H9 (cell line): ENCODE measurements at regions not wholly inside any gene's neighbourhood (a gene's known extent, or its start where the extent isn't known, plus 50 kb on each side); places are given as distances from the start of the nearest gene placed in this dataset.

Experiments
- DNase-seq: peaks from one replicate; pipeline ENCODE4 v3.0.0-alpha.2; 2017
- H2AFZ ChIP-seq: one replicate; pipeline ENCODE4 v1.6.1; 2013; ENCODE audit warnings: mild to moderate bottlenecking, low read length, control low read depth, moderate library complexity
- H2AK5ac ChIP-seq: 2 replicates; pipeline ENCODE4 v1.6.1; 2013; ENCODE audit warnings: low read length, control low read depth, mixed read lengths; ENCODE audit not compliant: insufficient read length
- H2BK120ac ChIP-seq: one replicate; pipeline ENCODE4 v1.6.1; 2013; ENCODE audit warnings: low read depth, mild to moderate bottlenecking, low read length, control low read depth, inconsistent platforms; ENCODE audit not compliant: poor library complexity, severe bottlenecking
- H2BK12ac ChIP-seq: 2 replicates; pipeline ENCODE4 v1.6.1; 2013; ENCODE audit warnings: low read length, control low read depth, mixed read lengths, low read depth; ENCODE audit not compliant: insufficient read length
- H2BK15ac ChIP-seq: 2 replicates; pipeline ENCODE4 v1.6.1; 2013; ENCODE audit warnings: low read depth, low read length, control low read depth
- H2BK20ac ChIP-seq: one replicate; pipeline ENCODE4 v1.6.1; 2013; ENCODE audit warnings: low read depth, mild to moderate bottlenecking, low read length, control low read depth, inconsistent platforms; ENCODE audit not compliant: poor library complexity, severe bottlenecking
- H2BK5ac ChIP-seq: 2 replicates; pipeline ENCODE4 v1.6.1; 2013; ENCODE audit warnings: low read length, control low read depth, mixed read lengths; ENCODE audit not compliant: insufficient read length
- H3K14ac ChIP-seq: 2 replicates; pipeline ENCODE4 v1.6.1; 2013; ENCODE audit warnings: low read length, control low read depth; ENCODE audit not compliant: insufficient read depth
- H3K18ac ChIP-seq: 2 replicates; pipeline ENCODE4 v1.6.1; 2013; ENCODE audit warnings: low read depth, mild to moderate bottlenecking, mixed read lengths, low read length, control low read depth; ENCODE audit not compliant: insufficient read length
- H3K23ac ChIP-seq: 2 replicates; pipeline ENCODE4 v1.6.1; 2013; ENCODE audit warnings: low read length, control low read depth, mixed read lengths, low read depth; ENCODE audit not compliant: insufficient read length
- H3K23me2 ChIP-seq: 2 replicates; pipeline ENCODE4 v1.6.1; 2013; ENCODE audit warnings: low read depth, mild to moderate bottlenecking, mixed read lengths, low read length, control low read depth; ENCODE audit not compliant: insufficient read length, poor library complexity, severe bottlenecking
- H3K27ac ChIP-seq: 2 replicates; pipeline ENCODE4 v1.5.1; 2013; ENCODE audit warnings: low read length, control low read depth, mixed read lengths, low read depth; ENCODE audit not compliant: insufficient read length
- H3K27me3 ChIP-seq: 2 replicates; pipeline ENCODE4 v1.6.1; 2013; ENCODE audit warnings: low read length, control low read depth, inconsistent platforms; ENCODE audit not compliant: insufficient read depth
- H3K4ac ChIP-seq: 2 replicates; pipeline ENCODE4 v1.6.1; 2013; ENCODE audit warnings: low read depth, mild to moderate bottlenecking, control low read depth, inconsistent platforms, low read length, moderate library complexity
- H3K4me1 ChIP-seq: 2 replicates; pipeline ENCODE4 v1.6.1; 2013; ENCODE audit warnings: low read length, control low read depth, inconsistent platforms; ENCODE audit not compliant: insufficient read depth
- H3K4me2 ChIP-seq: 2 replicates; pipeline ENCODE4 v1.6.1; 2013; ENCODE audit warnings: low read length, control low read depth, mixed read lengths; ENCODE audit not compliant: insufficient read length, insufficient read depth
- H3K56ac ChIP-seq: 2 replicates; pipeline ENCODE4 v1.6.1; 2013; ENCODE audit warnings: low read depth, mild to moderate bottlenecking, mixed read lengths, low read length, control low read depth; ENCODE audit not compliant: insufficient read length
- H3K79me1 ChIP-seq: 2 replicates; pipeline ENCODE4 v1.6.1; 2013; ENCODE audit warnings: low read depth, mild to moderate bottlenecking, moderate library complexity, low read length, control low read depth, inconsistent platforms; ENCODE audit not compliant: insufficient read depth, poor library complexity, severe bottlenecking
- H3K79me2 ChIP-seq: 2 replicates; pipeline ENCODE4 v1.6.1; 2013; ENCODE audit warnings: low read length, control low read depth, inconsistent platforms; ENCODE audit not compliant: insufficient read depth
- H3K9ac ChIP-seq: 2 replicates; pipeline ENCODE4 v1.6.1; 2013; ENCODE audit warnings: low read length, control low read depth, mixed read lengths; ENCODE audit not compliant: insufficient read length; ENCODE audit errors: extremely low read depth
- H3K9me3 ChIP-seq: one replicate; pipeline ENCODE4 v1.6.1; 2013; ENCODE audit warnings: low read depth, low read length, inconsistent platforms; ENCODE audit not compliant: control insufficient read depth
- H3T11ph ChIP-seq: one replicate; pipeline ENCODE4 v1.6.1; 2013; ENCODE audit warnings: mild to moderate bottlenecking, low read length, control low read depth, inconsistent platforms
- H4K20me1 ChIP-seq: one replicate; pipeline ENCODE4 v1.6.1; 2013; ENCODE audit not compliant: control insufficient read depth, insufficient read length, insufficient read depth
- H4K5ac ChIP-seq: 2 replicates; pipeline ENCODE4 v1.6.1; 2013; ENCODE audit warnings: low read depth, mild to moderate bottlenecking, mixed read lengths, low read length, control low read depth; ENCODE audit not compliant: insufficient read length
- H4K8ac ChIP-seq: replicated peaks from 2 replicates; pipeline ENCODE4 v1.6.1; 2013; ENCODE audit warnings: low read length, control low read depth, mixed read lengths, low read depth; ENCODE audit not compliant: insufficient read length
- H4K91ac ChIP-seq: 2 replicates; pipeline ENCODE4 v1.6.1; 2013; ENCODE audit warnings: low read depth, mild to moderate bottlenecking, moderate library complexity, mixed read lengths, low read length, control low read depth; ENCODE audit not compliant: insufficient read length
- H3K27ac Mint-ChIP-seq, 3 experiments: 2 replicates in 2 of 3; 3 replicates in 1 of 3; pipeline ENCODE4 v1.8.0; 2020 to 2021; ENCODE audit warnings: mixed read lengths in 3 of 3, mild to moderate bottlenecking in 1 of 3, moderate library complexity in 1 of 3
- H3K27me3 Mint-ChIP-seq: 2 replicates; pipeline ENCODE4 v1.8.0; 2021; ENCODE audit warnings: low read depth, mild to moderate bottlenecking, moderate library complexity, mixed read lengths
- H3K36me3 Mint-ChIP-seq, 3 experiments: 2 replicates in 2 of 3; 3 replicates in 1 of 3; pipeline ENCODE4 v1.8.0; 2020 to 2021; ENCODE audit warnings: low read depth in 3 of 3, mixed read lengths in 3 of 3; ENCODE audit not compliant: insufficient read depth in 1 of 3
- H3K4me1 Mint-ChIP-seq, 2 experiments: 2 replicates each; pipeline ENCODE4 v1.8.0; 2020; ENCODE audit warnings: mixed read lengths in 2 of 2
- H3K4me3 Mint-ChIP-seq, 2 experiments: 2 replicates in 1 of 2; 3 replicates in 1 of 2; pipeline ENCODE4 v1.8.0; 2020 to 2021; ENCODE audit warnings: mild to moderate bottlenecking in 2 of 2, mixed read lengths in 2 of 2, moderate library complexity in 1 of 2
- H3K9me3 Mint-ChIP-seq, 2 experiments: 2 replicates in 1 of 2; 3 replicates in 1 of 2; pipeline ENCODE4 v1.8.0; 2020; ENCODE audit warnings: mild to moderate bottlenecking in 2 of 2, mixed read lengths in 2 of 2, moderate library complexity in 1 of 2
- CTCF ChIP-seq: fragments of 200-600 bp; sonication (generic); conservative IDR thresholded peaks from 3 replicates; pipeline ENCODE4 v1.8.0; 2021; ENCODE audit warnings: antibody characterized with exemption, mild to moderate bottlenecking

GRCh38 chr6:7484666-7485065, 56.8 kb upstream of the DSP start:
- no peak overlapping the region for H2AK5ac ChIP-seq
- no peak overlapping the region for H3K9ac ChIP-seq
- no peaks in the 10 kb centered on the region for H3K79me1 ChIP-seq
- Mint-ChIP-seq H3K4me1 (peaks cover 0 to 5% of the 10 kb centered on the region in 2 experiments; a peak in 1 of 4 replicates), H3K36me3 (no peaks in the 10 kb centered on the region), H3K9me3 (no peaks in the 10 kb centered on the region), H3K27me3 (no peaks in the 10 kb centered on the region; the same call in none of the 2 replicates), H3K27ac (no peak overlapping the region), H3K4me3 (no peak overlapping the region)
- H3K9me3 ChIP-seq: no peaks in the 10 kb centered on the region
- H3T11ph ChIP-seq: no peak overlapping the region
- H3K4me1 ChIP-seq: no peaks in the 10 kb centered on the region
- no peak overlapping the region for H4K91ac ChIP-seq
- no peak overlapping the region for H2BK120ac ChIP-seq
- no peaks in the 10 kb centered on the region for H4K20me1 ChIP-seq
- no peak overlapping the region for H2BK12ac ChIP-seq
- no peak overlapping the region for H4K5ac ChIP-seq
- no peak overlapping the region for H4K8ac ChIP-seq
- no peak overlapping the region for H3K27ac ChIP-seq
- H3K79me2 ChIP-seq: no peaks in the 10 kb centered on the region
- no peak overlapping the region for H2BK5ac ChIP-seq
- H3K4ac ChIP-seq: no peak overlapping the region
- no peak for DNase-seq
- H3K56ac ChIP-seq: no peak overlapping the region
- TF ChIP-seq CTCF: no peak
- no peak overlapping the region for H2AFZ ChIP-seq
- no peak overlapping the region for H3K23ac ChIP-seq
- no peak overlapping the region for H2BK20ac ChIP-seq
- no peak overlapping the region for H3K18ac ChIP-seq
- H3K14ac ChIP-seq: no peak overlapping the region
- H3K23me2 ChIP-seq: no peaks in the 10 kb centered on the region
- H3K27me3 ChIP-seq: no peaks in the 10 kb centered on the region
- no peak overlapping the region for H2BK15ac ChIP-seq
- H3K4me2 ChIP-seq: no peak overlapping the region
